ENCODE measurements at regions not wholly inside any gene's neighbourhood (a gene's known extent, or its start where the extent isn't known, plus 50 kb on each side); places are given as distances from the start of the nearest gene placed in this dataset.

DNA sequence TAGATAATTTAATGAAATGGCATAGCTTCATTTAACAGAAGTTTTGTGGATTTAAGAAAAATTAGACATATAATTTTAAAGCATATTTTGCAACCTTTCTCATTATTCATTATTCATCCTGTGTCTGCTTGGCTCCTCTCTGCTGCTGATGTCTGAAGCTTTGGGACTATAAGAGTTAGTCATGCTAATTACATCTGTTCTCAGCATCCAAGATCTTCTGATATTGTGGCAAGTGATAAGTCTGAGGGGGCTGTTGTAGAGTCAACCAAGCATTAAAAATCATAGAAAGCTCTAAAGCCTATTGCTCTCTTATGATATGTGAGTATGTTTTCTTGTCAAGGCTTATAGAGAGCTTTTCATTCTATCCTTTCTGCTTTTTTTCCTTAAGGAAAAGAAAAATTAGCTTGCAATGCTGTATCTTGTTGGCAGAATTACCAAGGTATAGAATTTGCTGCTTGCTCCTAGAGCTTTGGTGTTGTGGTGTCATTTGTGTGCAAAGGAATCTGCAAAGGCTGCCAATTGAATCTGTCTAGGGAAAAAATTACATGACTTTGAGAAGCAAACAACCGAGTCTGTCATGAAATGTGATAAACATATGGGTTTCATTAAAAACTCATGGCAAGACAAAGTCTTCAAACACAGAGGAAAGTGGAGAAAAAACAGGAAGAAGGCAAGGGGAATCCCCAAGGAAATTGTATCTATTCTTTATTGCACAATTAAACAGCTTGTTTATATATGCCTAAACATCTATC is 156.1 kb upstream of the DAB2 start:
- DNase-seq: no peak

- DNase-seq: no peak
Measured at GRCh38 chr5:39579750-39580149, 155.0 kb upstream of the DAB2 start.

DNA sequence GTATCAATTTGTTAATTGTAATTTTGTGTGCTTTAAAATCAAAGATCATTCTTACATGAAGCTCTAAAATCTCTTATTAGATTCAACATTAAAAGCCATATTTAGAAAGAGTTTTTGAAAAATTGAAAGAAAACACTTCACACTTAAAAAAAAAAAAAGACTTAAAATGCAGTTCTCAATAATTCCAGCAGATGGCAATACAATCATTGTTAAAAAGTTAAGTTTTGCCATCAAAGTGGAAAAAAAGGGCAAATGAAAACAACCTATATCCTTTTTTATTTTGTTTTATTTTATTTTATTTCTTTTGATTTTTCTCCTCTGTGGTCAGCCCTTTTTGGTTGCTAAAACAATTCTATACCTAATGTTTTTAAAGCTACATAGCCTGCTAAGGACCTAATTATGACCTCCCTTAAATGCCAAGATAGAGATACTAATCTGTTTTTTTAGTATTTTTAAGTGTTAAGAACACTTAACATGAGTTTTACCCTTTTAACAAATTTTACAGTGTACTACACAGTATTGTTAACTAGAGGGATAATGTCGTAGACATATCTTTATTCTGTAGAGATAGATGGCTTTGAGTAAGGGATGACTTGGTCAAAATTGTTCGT is 154.2 kb upstream of the DAB2 start:
- DNase-seq: no peak

GRCh38 chr5:39577529-39577928 is 152.7 kb upstream of the DAB2 start:
- DNase-seq: no peak

DNA sequence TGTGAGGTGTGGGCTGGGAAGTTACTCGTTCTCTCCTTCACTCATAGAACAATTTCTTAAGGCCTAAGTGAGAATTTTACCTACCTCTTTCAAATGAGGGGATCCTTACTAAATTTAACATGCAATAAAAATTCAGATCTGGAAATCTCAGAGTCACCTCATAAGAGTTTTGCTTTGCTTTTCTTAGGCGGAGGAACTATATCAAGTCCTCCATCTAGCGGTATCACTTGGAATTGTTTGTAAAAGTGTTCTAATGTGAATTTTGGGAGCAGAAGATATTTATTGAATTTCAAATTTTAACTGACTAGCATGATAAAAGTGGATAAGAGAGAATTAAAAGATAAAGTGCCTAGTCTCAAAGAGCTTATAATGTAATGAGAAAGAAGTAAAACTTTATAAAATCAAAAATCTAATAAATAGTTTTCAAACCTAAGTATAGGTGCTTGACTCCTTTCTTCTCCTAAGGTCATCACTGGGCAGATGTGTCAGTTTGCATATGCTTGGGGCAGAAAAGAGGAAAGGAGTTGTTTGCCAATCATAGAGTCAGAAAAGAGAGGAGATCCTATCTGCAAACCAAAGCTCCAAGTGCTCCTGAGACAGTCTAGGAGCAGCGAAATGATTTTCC is 145.7 kb upstream of the DAB2 start:
- DNase-seq: no peak

DNA sequence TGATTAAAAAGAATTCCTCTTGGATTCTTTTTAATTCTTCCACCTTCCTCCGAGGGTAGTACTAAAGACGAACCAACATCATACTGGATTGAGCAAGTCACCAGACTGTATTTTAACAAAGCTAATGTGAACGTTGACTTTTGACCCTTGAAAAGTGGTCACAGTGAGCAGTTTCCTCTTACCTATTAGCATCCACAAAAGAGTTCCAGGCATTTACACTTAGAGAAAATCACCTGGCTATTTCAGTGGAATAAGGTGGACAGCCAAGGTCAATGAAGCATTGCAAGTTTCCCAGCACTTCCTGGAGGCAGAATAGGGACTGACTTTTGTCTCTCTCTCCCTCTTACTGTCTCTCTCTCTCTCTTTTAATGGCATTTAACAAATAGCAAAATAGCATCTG is 145.1 kb upstream of the DAB2 start:
- no peak for DNase-seq

DNA sequence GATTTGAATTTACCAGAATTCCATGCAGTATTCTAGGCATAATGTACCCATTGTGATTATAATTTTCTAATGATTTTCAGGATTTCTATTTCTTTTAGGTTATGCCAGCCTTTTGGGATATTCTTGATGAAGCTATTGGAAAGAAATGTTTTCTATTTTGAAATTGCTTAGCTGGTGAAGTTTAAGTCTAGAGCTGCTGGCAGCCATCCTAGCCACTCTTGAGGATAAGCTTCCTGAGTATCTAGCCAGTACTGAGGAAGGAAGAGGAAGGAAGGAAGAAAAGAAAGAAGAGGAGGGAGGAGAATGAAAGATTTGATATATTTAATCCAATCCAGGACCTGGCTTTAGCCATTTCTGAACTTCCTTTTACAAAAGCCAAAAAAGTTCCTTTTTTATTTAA is 142.1 kb upstream of the DAB2 start:
- no peak for DNase-seq

DNA sequence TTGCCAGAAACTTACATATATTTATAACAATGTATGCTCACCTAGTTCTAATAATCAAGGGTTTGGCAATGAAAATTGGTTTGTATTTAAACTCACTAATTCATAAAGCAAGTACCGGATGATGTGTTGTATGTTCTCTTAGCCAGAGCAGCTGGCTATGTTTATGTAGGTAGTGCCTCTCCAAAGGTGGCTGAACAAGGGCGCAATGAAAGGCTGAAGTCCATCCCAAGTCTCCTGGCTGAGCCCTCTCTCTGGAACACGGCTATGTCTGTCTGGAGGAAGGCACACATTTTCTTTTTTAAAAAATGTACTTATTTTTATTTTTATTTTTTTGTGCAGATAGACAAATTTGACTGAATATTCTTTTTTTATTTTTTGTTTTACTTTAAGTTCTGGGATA is 141.2 kb upstream of the DAB2 start:
- DNase-seq: no peak

GRCh38 chr5:39561421-39561820 is 136.6 kb upstream of the DAB2 start:
- DNase-seq: no peak

DNA sequence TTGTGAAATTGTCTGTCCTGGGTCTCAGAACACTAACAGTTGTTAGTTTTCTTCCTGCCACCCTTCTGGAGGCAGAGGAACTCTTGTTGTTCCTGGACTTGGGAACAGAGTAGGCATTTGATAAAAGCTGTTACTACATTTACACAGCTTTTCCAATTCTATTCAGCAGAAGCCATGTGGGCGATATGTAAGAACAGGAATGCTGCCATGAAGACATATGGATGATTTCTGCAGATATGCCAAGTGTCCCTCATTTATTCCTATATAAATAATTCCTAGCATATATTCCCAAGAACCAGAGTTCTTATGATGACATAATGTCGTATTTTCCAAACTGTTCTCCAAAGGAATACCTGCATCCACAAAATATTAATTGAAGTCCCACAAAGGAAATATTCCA is 135.9 kb upstream of the DAB2 start:
- no peak for DNase-seq

- DNase-seq: no peak
Measured at GRCh38 chr5:39559923-39560322, 135.1 kb upstream of the DAB2 start.

- peak; percentile 43 for DNase-seq
Measured at GRCh38 chr5:39558541-39558940, 133.8 kb upstream of the DAB2 start.

DNA sequence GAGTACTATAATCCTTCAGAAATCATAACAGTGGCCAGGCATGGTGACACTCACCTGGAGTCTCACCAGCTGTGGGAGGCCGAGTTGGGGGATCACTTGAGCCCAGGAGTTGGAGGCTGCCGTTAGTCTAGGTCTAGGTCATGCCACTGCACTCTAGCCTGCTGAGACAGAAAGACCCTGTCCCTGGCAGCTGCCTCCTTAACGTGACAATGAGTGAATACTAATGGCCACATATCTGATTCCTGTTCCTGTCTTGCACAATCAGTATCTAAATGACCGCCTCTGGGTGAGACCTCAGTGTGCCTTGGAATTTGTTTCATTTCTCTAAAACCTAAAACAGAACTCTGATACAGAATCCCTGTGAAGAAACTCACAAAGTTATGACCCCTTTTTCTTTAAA is 131.0 kb upstream of the DAB2 start:
- no peak for DNase-seq

DNA sequence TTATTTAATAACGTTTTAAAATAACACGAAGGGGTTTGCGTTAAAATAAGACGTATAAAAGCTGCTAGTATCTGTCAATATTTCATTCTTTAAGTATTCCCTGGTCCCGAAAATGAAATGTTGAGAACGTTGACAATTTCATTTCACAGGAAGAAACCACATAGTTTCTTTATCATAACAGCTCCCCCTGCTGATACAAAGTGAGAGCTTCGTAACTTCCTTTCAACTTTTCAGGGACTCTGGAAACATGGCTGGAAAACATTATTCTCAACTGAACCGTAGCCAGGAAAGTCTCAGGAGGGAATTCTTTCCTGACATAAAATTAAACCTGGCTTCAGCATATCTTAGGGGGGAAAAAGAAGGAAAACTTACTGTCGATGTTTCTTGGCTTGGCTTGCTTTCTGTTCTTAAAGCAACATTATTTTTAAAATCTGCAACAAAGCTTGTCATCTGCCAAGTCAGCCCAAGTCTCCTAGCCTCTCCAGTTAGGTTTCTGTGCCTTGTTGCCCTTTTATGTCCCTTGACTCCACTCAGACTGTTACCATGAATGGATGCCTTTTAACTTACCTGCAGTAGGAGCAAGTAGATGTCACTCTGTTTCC is 122.9 kb upstream of the DAB2 start:
- DNase-seq: peak; percentile 86

- DNase-seq: peak; percentile 27
Measured at GRCh38 chr5:39544941-39545340, 120.2 kb upstream of the DAB2 start.

GRCh38 chr5:39543335-39543734 is 118.6 kb upstream of the DAB2 start:
- no peak for DNase-seq

DNA sequence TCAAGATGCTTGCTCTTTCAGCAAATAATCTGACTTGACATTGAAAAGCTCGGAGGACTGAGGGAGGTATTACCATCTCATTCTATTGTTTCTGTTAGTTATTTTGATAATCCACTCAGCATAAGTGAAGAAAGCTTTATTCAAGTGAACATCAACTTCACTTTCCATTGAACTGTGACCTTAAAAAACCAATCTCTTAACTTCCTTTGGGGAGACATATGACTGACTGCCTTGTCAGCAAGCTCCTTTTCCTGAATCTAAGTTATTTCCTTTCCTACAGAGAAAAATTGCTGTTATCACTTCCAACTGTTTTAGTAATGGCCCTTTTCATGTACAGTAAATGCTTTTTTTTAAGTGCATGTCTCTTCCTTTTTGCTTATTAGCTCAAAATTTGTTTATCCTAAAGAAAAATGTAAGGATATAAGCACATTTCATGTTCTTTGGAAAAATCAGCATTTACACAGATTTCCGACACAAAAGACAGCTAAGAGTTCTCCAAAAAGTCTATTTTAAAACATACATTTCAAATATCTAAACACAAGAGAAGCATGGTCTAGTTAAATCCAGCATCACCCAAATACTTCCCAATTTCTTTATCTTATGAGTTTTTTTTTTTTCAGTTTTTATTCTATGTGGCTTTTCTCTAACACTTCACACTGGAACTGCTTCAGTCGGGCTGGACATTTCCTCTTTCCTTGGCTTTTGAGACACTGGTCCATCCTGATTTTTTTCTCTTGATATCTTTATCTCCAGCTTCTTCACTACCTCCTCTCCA is 117.9 kb upstream of the DAB2 start:
- no peak for DNase-seq

DNA sequence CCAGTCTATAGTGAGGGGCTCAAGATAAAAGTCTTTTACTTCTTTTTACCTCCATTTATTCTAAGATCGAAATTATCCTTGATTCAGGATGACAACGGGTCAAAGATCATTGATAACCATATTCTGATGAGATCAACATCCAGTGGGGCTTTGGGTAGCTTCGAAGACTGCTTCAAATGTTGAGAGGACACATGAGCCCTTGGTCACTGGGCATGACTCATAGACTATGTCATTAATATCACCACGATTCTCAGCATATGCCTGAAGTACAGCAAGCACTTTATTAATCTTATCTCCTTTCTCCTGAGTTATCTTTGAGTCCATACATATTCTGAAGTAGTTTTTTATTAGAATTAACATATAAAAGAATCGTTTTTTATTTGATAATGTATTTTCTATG is 117.1 kb upstream of the DAB2 start:
- no peak for DNase-seq

DNA sequence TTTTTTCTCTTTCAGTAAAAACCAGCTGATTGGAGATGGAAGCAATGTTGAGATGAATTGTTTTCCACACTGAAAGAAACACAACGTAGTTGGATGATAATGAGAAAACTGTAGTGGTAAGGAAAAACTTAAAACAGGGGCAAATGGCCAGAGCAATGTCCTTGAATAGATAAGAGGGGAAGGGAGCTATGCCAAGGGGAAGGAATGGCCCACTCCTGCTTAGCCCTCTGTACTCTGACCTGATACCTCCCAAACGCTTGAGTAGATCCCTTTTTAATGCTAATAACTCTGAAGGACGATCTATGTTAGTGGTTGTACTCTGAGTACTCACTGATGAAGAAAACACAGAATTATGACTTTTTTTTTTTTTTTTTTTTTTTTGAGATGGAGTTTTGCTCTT is 114.7 kb upstream of the DAB2 start:
- no peak for DNase-seq

GRCh38 chr5:39534690-39535089 is 109.9 kb upstream of the DAB2 start:
- no peak for DNase-seq

DNA sequence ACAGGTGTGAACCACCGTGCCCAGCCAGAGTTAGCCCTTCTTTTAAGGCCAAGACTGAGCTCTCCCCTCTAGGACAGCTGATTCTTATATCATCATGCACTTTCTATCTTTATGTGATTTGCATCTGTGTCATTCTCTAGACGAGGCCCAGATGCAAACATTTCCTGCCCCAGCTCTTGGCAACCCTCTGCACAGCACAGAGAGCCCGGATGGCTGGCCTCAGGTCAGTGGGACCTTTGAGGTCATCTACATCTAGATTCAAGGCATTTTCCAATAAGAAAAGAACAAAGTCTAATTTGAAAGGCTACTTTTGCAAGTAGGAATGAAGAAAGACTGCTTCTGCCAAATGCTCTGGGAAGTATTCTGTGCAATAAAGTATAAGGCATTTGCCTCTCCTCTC is 109.0 kb upstream of the DAB2 start:
- DNase-seq: peak; percentile 28

DNA sequence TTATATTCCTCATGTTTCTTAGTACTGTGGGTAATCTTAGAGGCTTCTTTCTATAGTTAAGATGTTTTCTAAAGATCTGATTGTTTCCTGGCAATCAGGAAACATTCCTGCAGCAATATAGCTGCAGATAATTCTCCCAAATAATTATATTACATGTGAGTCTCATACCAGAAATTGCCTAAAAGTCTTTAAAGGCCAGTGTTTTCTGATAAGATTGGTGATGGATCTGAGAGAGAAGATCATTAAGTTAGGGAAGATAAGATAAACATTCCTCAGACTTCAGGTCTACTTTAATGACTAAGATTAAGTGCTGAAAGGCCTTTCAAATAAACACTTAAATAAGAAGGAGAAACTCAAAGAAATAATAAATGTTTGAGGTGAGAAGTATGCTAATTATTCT is 107.7 kb upstream of the DAB2 start:
- no peak for DNase-seq

DNA sequence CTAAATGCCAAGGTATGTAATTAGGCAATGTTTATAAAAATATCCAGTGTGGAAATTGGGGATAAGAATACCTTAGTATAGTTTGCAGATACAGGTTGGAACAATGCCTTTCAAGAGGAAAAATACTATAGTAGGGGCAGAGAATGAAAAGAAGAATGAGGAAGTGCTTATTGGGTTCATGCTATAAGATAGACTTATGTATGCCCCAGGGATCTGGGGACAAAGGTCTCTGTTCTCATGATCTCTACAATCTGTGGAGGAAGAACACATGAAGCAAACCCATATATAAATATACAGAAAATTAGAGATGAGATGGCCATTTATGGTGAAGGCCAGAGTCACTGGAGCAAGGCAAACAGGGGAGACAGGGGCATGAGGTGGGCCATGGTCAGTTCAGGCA is 106.5 kb upstream of the DAB2 start:
- DNase-seq: no peak

Data from right hindlimb (tissue), 1 donor.